HG03103 (cell line): ENCODE measurements at regions not wholly inside any gene's neighbourhood (a gene's known extent, or its start where the extent isn't known, plus 50 kb on each side); places are given as distances from the start of the nearest gene placed in this dataset.
"Not testable (repeated sequence)": the region's sequence is repeated elsewhere in the genome, so short reads cannot be mapped to it uniquely, and the experiment has no call there.

Experiments used
- ATAC-seq: cut with Tn5 transposase; IDR thresholded peaks from one replicate; pipeline ENCODE4 v1.9.1; 2021; ENCODE audit warnings: low read depth; ENCODE audit not compliant: unreplicated experiment

GRCh38 chr11:81658722-81659121, 1074.9 kb downstream of the FAM181B start:
- ATAC-seq = peak; percentile 74

GRCh38 chr11:81655351-81655750, 1078.3 kb downstream of the FAM181B start:
- ATAC-seq = no peak

GRCh38 chr11:81647374-81647773, 1086.3 kb downstream of the FAM181B start:
- no peak for ATAC-seq

GRCh38 chr11:81644239-81644840, 1089.3 kb downstream of the FAM181B start:
- ATAC-seq = peak; percentile 95

GRCh38 chr11:81634483-81634882, 1099.2 kb downstream of the FAM181B start:
- no peak for ATAC-seq

- ATAC-seq = no peak
Measured at GRCh38 chr11:81602508-81602907, 1131.2 kb downstream of the FAM181B start.

- no peak for ATAC-seq
Measured at GRCh38 chr11:81596704-81597103, 1137.0 kb downstream of the FAM181B start.

GRCh38 chr11:81585390-81585933, 1148.2 kb downstream of the FAM181B start:
- ATAC-seq = no peak

GRCh38 chr11:81579339-81579738, 1154.3 kb downstream of the FAM181B start:
- ATAC-seq = no peak

GRCh38 chr11:81578571-81578970, 1155.1 kb downstream of the FAM181B start:
- ATAC-seq = no peak

GRCh38 chr11:81574301-81574700, 1159.4 kb downstream of the FAM181B start:
- no peak for ATAC-seq

GRCh38 chr11:81573367-81573766, 1160.3 kb downstream of the FAM181B start:
- no peak for ATAC-seq

GRCh38 chr11:81570669-81571068, 1163.0 kb downstream of the FAM181B start:
- ATAC-seq = no peak

- ATAC-seq = no peak
Measured at GRCh38 chr11:81569999-81570398, 1163.7 kb downstream of the FAM181B start.

- no peak for ATAC-seq
Measured at GRCh38 chr11:81568918-81569317, 1164.7 kb downstream of the FAM181B start.

GRCh38 chr11:81548123-81548522, 1185.5 kb downstream of the FAM181B start:
- ATAC-seq = no peak

GRCh38 chr11:81539806-81540205, 1193.9 kb downstream of the FAM181B start:
- not testable (repeated sequence) for ATAC-seq

- no peak for ATAC-seq
Measured at GRCh38 chr11:81515566-81515965, 1218.1 kb downstream of the FAM181B start.

GRCh38 chr11:81497202-81497804, 1236.4 kb downstream of the FAM181B start:
- peak; percentile 64 for ATAC-seq

- ATAC-seq = no peak
Measured at GRCh38 chr11:81496601-81497000, 1237.1 kb downstream of the FAM181B start.

GRCh38 chr11:81495699-81496292, 1237.9 kb downstream of the FAM181B start:
- no peak for ATAC-seq

GRCh38 chr11:81494431-81494830, 1239.2 kb downstream of the FAM181B start:
- ATAC-seq = no peak
